GM13977 (cell line): ENCODE measurements at regions not wholly inside any gene's neighbourhood (a gene's known extent, or its start where the extent isn't known, plus 50 kb on each side); places are given as distances from the start of the nearest gene placed in this dataset.
"Not testable (repeated sequence)": the region's sequence is repeated elsewhere in the genome, so short reads cannot be mapped to it uniquely, and the experiment has no call there.

Source experiments
- DNase-seq: peaks from one replicate; pipeline ENCODE4 v3.0.0; 2012; ENCODE audit warnings: low spot score
- CTCF ChIP-seq: IDR thresholded peaks from 2 replicates; pipeline ENCODE4 v1.5.1; 2012; ENCODE audit warnings: mild to moderate bottlenecking, control low read depth; ENCODE audit not compliant: insufficient read depth; ENCODE audit errors: extremely low read depth, missing control alignments
- in situ Hi-C: fragments of 300-500 bp; cut with MboI; formaldehyde crosslinking; loops from one replicate; pipeline ENCODE4 v1.12.0; 2022; ENCODE audit warnings: low sequenced_read_pairs, low pct_unique_long_range_greater_than_20kb, mixed read lengths, inconsistent platforms; ENCODE audit not compliant: unreplicated experiment

GRCh38 chr21:33998402-33998801, 75.0 kb upstream of the MRPS6 start:
- no peak for TF ChIP-seq CTCF
- in situ Hi-C loops = no loop called here
- no peak for DNase-seq

GRCh38 chr21:33997436-33997835, 75.9 kb upstream of the MRPS6 start:
- in situ Hi-C loops = no loop called here
- no peak for TF ChIP-seq CTCF
- DNase-seq = no peak

GRCh38 chr21:33994373-33994772, 78.8 kb upstream of the ATP5PO start:
- no peak for TF ChIP-seq CTCF
- no peak for DNase-seq
- in situ Hi-C loops = no loop called here

GRCh38 chr21:33993286-33994231, 78.0 kb upstream of the ATP5PO start:
- DNase-seq = no peak
- TF ChIP-seq CTCF = no peak
- in situ Hi-C loops = no loop called here

- DNase-seq, in situ Hi-C loops: not testable (repeated sequence)
These were observed 76.8 kb upstream of the ATP5PO start for GRCh38 chr21:33992412-33992811.

GRCh38 chr21:33991133-33991532, 75.5 kb upstream of the ATP5PO start:
- TF ChIP-seq CTCF = no peak
- DNase-seq = no peak
- in situ Hi-C loops = no loop called here

GRCh38 chr21:33989440-33989839, 73.8 kb upstream of the ATP5PO start:
- TF ChIP-seq CTCF = no peak
- no peak for DNase-seq
- in situ Hi-C loops = no loop called here
